GM21360 (cell line): ENCODE measurements at regions not wholly inside any gene's neighbourhood (a gene's known extent, or its start where the extent isn't known, plus 50 kb on each side); places are given as distances from the start of the nearest gene placed in this dataset.

Source experiments
- ATAC-seq: cut with Tn5 transposase; IDR thresholded peaks from one replicate; pipeline ENCODE4 v1.9.1; 2021; ENCODE audit warnings: mild to moderate bottlenecking, moderate library complexity; ENCODE audit not compliant: unreplicated experiment

DNA sequence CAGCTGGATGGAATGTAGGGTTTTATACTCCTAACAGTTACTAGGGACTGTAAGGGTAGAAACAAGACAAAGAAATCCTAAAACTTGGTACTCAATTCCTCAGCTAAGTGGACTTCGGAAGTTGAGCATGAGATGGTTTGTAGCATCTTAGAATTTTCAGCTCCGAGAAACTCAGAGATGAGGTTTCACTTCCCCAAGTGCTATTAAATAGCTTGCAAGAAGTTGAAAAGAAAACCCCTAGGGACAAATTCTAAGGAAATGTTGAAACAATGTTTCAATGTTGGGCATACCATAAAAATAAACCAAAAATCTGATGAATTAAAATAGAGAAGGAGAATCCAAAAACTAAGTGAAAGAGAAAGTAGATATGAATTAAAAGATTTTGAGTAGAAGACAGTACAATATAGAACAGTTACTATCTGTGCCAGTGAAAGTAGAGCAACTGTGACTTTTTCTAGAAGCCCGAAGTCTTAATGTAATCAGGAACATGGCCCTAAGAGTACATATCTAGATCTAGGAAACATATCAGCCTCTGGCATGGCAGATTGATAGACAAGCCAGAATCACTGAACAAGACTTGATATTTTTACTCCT is 308.6 kb upstream of the RGMB start:
- ATAC-seq: peak; percentile 81

DNA sequence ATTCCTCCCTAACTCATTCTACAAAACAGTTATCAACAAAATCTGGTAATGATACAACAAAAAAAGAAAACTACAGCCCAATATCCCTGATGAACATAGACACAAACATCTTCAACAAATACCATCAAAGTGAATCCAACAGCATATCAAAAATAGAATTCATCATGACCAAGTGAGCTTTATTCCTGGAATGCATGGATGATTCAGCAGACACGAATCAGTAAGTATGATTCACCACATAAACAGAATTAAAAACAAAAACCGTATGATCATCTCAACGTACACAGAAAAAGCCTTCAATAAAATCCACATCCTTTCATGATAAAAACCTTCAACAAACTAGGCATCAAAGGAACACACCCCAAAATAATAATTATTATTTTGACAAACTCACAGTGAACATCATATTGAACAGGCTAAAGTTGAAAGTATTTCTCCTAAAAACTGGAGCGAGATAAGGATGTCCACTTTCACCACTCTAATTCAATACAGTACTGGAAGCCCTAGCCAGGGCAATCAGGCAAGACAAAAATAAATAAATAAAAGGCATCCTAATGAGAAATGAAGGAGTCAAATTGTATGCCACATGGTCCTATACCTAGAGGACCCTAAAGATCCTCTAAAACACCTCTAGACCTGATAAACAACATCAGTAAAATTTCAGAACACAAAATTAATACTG is 305.1 kb upstream of the RGMB start:
- ATAC-seq: no peak

DNA sequence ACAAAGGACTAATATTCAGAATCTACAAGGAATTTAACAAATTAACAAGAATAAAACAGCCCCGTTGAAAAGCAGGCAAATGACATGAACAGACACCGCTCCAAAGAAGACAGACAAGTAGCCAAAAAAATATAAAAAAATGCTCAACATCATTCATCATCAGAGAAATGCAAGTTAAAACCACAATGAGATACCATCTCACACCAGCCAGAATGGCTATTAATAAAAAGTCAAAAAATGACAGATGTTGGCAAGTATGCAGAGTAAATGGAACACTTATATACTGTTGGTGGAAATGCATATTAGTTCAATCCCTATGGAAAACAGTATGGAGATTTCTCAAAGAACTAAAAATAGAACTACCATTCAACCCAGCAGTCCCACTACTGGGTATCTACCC is 302.7 kb upstream of the RGMB start:
- no peak for ATAC-seq

DNA sequence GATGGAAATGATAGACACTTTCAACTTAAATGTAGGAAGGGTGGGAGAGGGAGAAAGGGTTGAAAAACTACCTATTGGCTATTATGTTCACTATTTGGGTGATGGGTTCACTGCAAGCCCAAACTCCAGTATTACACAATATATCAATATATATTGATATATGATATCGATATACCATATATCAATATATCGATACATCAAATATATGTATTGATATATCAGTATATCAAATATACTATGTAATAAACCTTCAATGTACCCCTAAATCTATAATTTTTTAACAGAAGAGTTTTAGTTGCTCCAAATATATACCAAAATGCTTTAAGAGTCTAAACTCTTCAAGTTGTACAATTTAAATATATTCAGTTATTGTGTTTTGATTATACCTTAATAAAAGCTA is 302.0 kb upstream of the RGMB start:
- ATAC-seq: no peak

DNA sequence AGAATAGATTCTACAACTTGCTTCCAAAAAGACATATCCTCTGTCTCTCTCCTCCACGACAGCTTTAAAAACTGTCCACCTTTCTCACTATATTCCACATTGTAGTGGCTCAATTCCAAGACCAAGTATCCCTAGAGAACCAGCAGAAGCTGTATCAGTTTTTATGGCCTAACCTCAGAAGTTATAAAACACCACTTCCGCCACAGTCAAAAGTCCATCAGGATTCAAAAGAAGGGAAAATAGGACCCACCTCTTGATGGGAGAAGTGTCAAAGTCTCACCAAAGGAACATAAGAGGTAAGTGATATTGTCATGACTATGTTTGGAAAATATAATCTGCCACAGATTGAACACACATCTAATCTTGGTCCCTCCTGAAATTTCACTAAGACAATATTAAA is 299.2 kb upstream of the RGMB start:
- ATAC-seq: no peak

DNA sequence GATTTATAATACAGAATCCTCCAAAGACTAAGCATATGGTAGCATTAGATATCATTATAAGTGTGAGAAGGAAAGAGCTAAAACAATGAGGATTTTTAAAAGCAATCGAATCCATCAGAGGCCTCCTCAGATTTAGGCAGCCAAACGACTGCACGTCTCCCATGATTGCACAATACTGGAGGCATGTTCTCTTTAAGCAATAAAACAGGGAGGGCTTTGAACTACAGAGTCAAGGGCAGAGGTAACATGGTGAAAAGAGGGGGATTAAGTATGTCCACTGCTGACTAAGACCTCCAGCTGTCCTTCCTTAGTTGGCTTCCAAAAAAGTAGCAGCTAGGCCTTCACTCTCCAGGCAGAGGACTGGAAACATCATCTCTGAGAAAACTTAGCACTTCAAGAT is 298.7 kb upstream of the RGMB start:
- ATAC-seq: no peak

DNA sequence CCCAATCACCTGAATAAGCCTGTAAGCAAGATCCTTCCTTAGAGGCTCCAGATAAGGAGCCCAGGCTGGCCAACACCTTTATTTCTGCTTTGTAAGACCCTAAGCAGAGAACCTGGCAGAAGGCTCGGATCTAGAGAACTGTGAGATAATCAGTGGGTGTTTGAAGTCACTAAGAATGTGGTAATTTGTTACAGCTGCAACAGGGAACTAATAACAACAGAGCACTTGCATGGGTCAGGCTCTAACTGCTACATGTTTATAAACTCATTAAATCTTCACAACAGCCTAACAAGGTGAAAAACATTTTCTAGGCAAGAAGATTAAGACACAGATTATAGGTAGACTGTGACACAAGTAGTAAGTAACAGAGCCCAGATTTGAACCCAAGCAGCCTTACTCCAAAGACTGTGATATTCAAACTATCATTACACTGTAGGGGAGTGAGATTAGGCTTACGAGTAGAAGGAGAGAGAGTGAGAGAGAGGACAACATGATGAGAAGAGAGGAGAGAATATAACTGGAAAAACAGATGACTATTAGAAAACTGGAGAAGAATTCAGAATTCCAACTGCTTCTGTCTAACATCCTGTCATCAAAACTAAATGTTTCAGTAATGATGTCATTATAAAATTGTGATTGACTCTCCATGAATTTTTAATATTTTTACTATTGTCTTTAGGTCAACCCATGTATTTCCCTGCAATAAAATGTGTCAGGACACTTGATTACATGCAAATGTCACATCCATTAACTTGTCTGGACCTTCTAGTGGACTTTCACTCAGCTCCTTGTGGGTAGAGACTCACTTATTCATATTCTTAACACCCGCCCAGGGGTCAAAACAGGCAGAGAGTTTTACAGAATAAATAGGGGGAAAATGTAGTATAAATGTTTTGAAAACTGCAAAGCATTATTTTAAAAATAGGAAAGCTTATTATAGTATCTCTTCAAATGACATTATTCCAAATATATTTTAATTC is 290.9 kb upstream of the RGMB start:
- no peak for ATAC-seq

DNA sequence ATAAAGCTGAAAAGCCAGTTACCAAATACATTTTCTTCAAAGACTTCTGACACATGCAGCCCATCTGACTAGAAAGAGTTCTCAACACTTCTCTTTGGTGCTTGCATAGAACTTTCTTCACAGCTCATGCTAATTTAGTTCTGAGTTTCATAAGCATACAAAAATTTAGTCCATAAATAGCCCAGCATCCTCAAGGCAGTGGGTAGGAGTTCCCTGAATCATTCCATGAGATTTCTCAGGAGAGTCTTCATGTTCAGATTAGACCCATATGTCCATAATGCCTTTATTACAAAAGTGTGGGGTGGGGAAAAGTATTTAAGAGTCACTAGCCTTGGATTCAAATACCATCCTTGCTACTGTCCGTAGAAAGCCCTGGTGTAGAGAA is 290.2 kb upstream of the RGMB start:
- ATAC-seq: no peak

DNA sequence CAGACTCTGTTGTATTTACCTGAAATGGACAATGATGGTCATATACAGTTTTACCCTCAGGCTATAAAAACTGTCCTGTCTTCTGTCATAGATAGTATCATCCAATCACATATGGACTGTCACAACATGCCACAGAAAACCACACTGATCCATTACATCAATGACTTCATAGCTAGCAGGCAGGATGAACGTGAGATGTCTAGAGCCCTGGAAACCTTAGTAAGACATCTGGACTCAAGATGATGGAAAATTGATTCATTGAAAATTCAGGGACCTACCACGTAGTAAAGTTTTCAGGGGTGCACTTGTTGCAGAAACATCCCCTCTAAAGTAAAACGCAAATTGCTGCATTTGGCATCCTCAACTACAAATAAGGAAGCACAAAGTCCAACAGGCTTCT is 284.4 kb upstream of the RGMB start:
- ATAC-seq: no peak

DNA sequence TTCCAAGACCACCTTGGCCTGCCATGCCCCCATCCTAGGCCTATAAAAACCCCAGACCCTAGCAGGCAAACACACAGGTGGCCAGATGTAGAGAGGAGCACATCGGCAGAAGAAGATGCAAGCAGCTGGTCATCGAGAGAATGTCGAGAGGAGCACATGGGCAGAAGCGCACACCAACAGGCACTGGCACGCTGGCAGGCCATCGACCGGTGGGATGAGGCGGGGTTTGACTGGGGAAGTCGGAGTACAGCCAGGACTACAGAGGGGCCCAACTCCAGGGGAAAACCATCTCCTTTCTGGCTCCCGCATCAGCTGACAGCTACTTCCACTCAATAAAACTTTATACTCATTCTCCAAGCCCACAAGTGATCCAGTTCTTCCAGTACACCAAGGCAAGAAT is 283.1 kb upstream of the RGMB start:
- no peak for ATAC-seq

DNA sequence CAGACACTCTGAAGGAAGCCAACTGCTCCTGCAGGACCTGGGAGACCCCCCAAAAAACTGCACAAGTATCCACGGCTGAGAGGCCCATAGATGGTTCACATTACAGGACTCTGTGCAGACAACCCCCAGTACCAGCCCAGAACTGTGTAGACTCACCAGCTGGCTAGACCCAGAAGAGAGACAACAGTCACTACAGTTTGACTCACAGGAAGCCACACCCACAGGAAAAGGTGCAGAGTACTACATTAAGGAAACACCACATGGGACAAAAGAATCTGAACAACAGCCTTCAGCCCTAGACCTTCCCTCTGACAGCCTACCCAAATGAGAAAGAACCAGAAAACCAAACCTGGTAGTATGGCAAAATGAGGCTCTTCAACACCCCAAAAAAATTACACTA is 281.2 kb upstream of the RGMB start:
- ATAC-seq: no peak

DNA sequence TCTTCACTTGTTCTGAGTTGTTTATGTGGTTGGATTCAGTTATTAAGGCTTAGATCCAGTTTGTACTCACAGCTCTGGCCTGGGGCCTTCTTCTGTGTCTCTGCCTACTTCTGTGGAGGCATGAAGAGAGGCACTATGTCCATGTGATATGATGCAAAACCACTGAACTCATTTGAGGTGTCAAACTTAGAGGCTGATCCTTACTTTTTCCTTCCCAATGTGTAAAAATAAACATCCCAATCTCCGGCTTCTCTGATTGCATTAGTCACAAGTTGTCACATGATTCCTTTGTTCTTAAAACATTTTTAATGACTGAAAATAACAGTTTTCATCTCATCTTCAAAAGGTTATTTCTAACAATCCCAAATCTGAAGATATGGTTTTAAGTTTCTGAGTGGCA is 276.0 kb upstream of the RGMB start:
- ATAC-seq: no peak

DNA sequence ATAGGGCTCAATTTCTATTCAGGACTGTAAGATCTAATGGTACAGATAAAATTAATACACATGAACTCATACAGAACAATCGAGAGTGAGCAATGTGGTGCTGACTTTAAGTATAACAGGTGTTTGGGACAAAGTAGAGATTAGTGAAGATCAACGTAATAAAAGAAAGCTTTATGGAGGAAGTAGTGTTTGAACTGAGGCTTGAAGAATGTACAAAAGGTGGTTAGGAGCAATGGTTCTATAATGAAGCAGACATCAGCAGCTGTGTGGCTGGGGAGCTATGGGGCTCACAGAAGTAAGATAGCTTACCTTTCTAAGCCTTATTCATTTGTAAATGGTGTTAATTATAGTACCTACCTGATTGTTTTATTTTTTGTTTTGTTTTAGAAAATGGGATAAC is 275.4 kb upstream of the RGMB start:
- ATAC-seq: no peak

DNA sequence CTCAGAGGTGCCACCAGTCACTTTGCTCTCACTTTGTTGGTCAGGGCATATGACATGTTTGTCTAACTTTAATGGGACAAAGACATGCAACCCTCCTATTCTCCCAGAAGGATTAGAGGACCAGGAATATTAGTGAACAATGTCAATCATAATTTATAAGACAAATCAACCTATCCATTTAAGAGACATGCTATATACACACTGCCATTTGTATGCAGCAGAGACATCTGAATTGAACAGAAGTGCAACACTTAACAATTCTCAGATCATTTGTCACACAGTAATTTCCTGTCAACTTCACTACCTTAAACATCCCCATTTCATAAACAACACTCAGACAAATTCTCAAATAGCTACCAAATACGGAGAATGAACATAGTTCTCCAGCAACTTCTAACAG is 273.6 kb upstream of the RGMB start:
- no peak for ATAC-seq

DNA sequence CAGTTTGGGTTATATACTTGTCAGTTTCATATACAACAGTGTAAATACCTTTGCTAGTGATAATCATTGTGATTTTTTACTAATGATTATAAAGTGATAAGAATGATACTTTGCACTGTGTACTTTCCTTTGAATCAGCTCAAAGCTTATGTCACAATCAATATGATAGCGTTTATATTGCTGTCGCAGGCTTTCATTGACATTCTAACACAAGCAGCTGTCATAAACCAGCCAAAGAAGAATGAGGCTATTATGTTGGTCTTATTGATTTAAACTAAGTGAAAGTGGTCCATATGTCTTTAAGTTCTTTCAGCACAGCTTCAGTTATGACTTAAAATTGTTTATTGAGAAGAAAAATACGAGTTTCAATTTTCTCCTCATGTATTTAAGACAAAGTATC is 272.7 kb upstream of the RGMB start:
- ATAC-seq: no peak

DNA sequence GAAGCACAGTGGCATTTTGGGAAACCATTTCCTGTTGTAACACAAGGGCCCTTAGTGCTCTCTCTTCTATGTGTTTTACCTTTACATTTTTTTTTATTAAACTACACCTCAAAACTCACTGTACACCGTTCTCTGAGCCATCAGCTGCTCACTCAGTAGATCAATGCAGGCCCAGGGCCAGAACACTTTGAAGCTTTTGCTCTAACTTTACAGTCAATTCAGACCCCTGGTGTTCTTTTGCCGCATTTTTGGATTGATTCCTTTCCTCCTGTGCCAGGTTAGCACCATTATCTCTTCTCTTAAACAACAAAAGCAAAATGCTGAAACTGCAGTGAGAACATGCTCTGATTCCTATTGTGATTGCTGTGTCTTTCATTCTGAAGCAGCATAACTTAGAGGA is 269.8 kb upstream of the RGMB start:
- ATAC-seq: no peak

DNA sequence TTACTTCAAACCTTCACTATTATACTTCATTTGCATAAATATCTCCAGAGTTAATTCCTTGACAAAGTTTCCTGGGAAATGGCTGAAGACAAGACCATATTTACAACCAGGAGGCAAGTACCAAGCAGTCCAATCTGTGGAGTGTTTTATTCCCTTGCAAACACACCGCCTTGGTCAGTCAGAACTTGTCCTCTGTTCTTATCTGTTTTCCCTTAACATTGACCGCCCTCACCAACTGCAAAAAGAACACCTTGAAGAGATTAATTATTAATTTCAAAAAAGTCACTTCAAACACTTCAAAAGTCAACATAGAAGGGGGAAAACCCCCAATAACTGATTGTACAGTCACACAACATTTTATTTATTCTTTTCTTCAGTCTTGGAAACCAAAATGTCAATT is 269.0 kb upstream of the RGMB start:
- no peak for ATAC-seq

DNA sequence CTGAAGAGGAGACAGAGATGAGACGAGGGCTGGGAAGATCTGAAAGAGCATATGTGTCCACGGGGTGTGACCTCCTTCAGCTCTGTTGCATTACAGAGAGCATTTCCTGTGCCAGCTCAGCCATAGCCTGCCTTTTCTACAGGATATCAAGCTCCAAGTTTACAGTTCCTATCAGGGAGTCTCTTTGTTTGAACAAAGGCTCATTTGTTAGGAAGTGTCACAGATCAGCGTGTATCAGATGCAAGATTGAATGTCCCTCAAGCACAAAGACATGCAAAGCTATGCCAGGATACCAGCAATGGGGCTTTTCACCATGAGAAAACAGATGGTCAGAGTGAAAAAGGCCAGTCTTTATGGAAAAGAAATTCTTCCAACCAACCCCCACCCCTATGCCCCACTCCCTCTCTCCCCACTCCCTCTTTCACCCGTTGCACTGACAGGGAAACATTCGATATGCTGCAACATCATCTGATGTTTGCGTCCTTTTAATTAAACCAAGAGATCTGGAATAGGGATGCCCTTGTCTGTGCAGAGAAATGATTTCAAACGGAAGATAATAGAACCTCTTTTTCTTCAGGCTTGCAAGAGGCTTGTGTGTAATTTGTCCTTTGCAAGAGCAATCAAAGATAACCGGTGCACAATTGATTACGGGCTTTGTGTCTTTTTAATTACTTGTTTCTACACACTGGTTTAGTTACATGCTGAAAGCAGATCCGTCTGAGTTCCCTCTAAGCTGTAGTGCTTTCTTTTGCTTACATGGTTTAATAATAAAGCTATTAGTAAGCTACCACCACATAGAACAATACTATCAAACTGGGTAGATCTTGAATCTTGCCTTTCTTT is 263.1 kb upstream of the RGMB start:
- ATAC-seq: no peak

DNA sequence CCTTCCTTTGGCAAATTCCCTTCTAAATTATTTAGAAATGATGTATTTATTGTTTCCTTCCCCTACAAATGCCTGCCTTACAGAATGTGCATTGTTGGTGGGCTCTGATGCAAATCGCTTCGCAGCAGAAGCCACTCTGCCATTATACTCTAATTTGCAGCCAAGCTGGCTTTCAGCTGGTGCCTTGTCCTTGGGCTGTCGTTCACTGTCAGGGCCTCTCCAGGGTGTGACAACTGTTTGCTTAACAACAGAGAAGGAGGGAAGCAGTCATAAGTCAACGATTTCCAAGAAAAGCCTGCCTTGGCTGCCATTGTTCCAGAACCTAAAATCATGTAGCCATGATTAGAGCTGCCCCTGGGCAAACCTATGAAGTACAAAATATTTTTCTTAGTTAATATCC is 260.1 kb upstream of the RGMB start:
- no peak for ATAC-seq

DNA sequence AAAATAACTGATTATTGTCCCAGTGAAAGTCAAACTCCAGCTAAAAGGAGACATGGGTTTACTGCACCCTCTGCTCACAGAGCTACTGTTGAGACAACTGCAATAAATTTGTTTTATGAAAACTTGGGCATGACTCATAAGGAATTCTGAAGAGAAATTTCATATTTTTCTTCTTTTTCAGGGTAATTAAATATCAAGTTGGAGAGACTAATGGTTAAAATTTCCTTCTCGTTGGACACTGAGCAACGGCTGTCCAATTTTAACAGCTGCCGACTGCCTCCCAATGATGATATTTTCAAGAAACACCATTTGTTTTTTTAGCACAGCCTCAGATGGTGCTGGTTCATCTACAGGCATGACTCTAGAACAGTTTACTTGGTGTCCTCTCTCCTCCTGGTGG is 259.2 kb upstream of the RGMB start:
- ATAC-seq: no peak

DNA sequence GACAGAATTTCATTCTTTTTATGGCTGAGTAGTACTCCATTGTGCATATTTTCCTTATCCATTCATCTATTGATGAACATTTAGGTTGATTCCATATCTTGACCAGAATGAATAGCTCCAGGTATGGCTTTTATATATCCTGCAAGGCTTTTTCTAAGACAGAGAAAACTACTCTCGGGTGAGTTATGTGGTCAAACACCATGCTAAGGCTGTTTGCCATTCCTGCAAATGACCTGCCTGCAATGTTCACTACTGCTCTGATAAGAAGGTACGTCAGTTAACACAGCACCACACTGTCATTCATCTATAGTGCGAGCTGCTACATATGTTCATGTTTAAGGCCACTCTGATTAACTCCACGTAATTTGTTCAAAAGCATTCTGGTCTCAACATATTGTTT is 256.8 kb upstream of the RGMB start:
- no peak for ATAC-seq
